ENCODE measurements at regions not wholly inside any gene's neighbourhood (a gene's known extent, or its start where the extent isn't known, plus 50 kb on each side); places are given as distances from the start of the nearest gene placed in this dataset.
"Not testable (repeated sequence)": the region's sequence is repeated elsewhere in the genome, so short reads cannot be mapped to it uniquely, and the experiment has no call there.

GRCh38 chr6:137409266-137409777 lies 84.9 kb downstream of the OLIG3 start:
- H3K4me3 Mint-ChIP-seq: no peak overlapping the region
- H3K36me3 Mint-ChIP-seq: no peaks in the 10 kb centered on the region
- H3K27me3 Mint-ChIP-seq: peaks cover 4% of the 10 kb centered on the region
- no peak overlapping the region for H3K27ac Mint-ChIP-seq
- no peak for DNase-seq
- H3K9me3 Mint-ChIP-seq: peaks cover 13% of the 10 kb centered on the region
- peaks cover 2% of the 10 kb centered on the region for H3K4me1 Mint-ChIP-seq

- Mint-ChIP-seq H3K9me3 (peaks cover 13% of the 10 kb centered on the region), H3K27me3 (no peaks in the 10 kb centered on the region), H3K4me3 (no peak overlapping the region), H3K4me1 (peaks cover 2% of the 10 kb centered on the region), H3K27ac (no peak overlapping the region), H3K36me3 (no peaks in the 10 kb centered on the region)
- DNase-seq: no peak
Observed at GRCh38 chr6:137407816-137408215, 86.4 kb downstream of the OLIG3 start.

GRCh38 chr6:137405806-137406205 lies 88.4 kb downstream of the OLIG3 start:
- H3K4me1 Mint-ChIP-seq: peaks cover 2% of the 10 kb centered on the region
- no peak overlapping the region for H3K4me3 Mint-ChIP-seq
- no peaks in the 10 kb centered on the region for H3K36me3 Mint-ChIP-seq
- no peak overlapping the region for H3K27ac Mint-ChIP-seq
- H3K27me3 Mint-ChIP-seq: no peaks in the 10 kb centered on the region
- DNase-seq: no peak
- peaks cover 13% of the 10 kb centered on the region for H3K9me3 Mint-ChIP-seq

GRCh38 chr6:137403855-137404254 lies 90.3 kb downstream of the OLIG3 start:
- Mint-ChIP-seq H3K27ac (no peak overlapping the region), H3K36me3 (no peaks in the 10 kb centered on the region), H3K4me1 (peaks cover 2% of the 10 kb centered on the region), H3K4me3 (no peak overlapping the region), H3K27me3 (no peaks in the 10 kb centered on the region), H3K9me3 (peaks cover 10% of the 10 kb centered on the region)
- no peak for DNase-seq

- DNase-seq: no peak
- H3K9me3 Mint-ChIP-seq: peaks cover 10% of the 10 kb centered on the region
- no peaks in the 10 kb centered on the region for H3K27me3 Mint-ChIP-seq
- H3K36me3 Mint-ChIP-seq: no peaks in the 10 kb centered on the region
- peaks cover 2% of the 10 kb centered on the region for H3K4me1 Mint-ChIP-seq
- H3K4me3 Mint-ChIP-seq: no peak overlapping the region
- no peak overlapping the region for H3K27ac Mint-ChIP-seq
Observed at GRCh38 chr6:137403443-137403842, 90.8 kb downstream of the OLIG3 start.

- H3K27me3 Mint-ChIP-seq: no peaks in the 10 kb centered on the region
- no peak for DNase-seq
- H3K4me1 Mint-ChIP-seq: peaks cover 2% of the 10 kb centered on the region
- H3K4me3 Mint-ChIP-seq: no peak overlapping the region
- H3K9me3 Mint-ChIP-seq: peaks cover 5% of the 10 kb centered on the region
- H3K36me3 Mint-ChIP-seq: no peaks in the 10 kb centered on the region
- no peak overlapping the region for H3K27ac Mint-ChIP-seq
Observed at GRCh38 chr6:137402143-137402680, 92.0 kb downstream of the OLIG3 start.

GRCh38 chr6:137401088-137401487 lies 93.1 kb downstream of the OLIG3 start:
- no peak for DNase-seq
- no peaks in the 10 kb centered on the region for H3K9me3 Mint-ChIP-seq
- H3K27me3 Mint-ChIP-seq: no peaks in the 10 kb centered on the region
- H3K36me3 Mint-ChIP-seq: no peaks in the 10 kb centered on the region
- H3K4me1 Mint-ChIP-seq: peaks cover 2% of the 10 kb centered on the region
- H3K4me3 Mint-ChIP-seq: no peak overlapping the region
- no peak overlapping the region for H3K27ac Mint-ChIP-seq

- Mint-ChIP-seq H3K27ac (no peak overlapping the region), H3K4me3 (no peak overlapping the region), H3K36me3 (no peaks in the 10 kb centered on the region), H3K4me1 (no peaks in the 10 kb centered on the region), H3K27me3 (no peaks in the 10 kb centered on the region), H3K9me3 (no peaks in the 10 kb centered on the region)
- no peak for DNase-seq
Observed at GRCh38 chr6:137399881-137400443, 94.2 kb downstream of the OLIG3 start.

- Mint-ChIP-seq H3K27ac (no peak overlapping the region), H3K4me3 (no peak overlapping the region), H3K4me1 (peaks cover 1% of the 10 kb centered on the region), H3K27me3 (no peaks in the 10 kb centered on the region), H3K36me3 (no peaks in the 10 kb centered on the region), H3K9me3 (no peaks in the 10 kb centered on the region)
- DNase-seq: no peak
Observed at GRCh38 chr6:137395316-137395715, 98.9 kb downstream of the OLIG3 start.

- Mint-ChIP-seq H3K9me3 (no peaks in the 10 kb centered on the region), H3K27ac (no peak overlapping the region), H3K36me3 (no peaks in the 10 kb centered on the region), H3K4me1 (peaks cover 19% of the 10 kb centered on the region), H3K4me3 (no peak overlapping the region), H3K27me3 (no peaks in the 10 kb centered on the region)
- DNase-seq: no peak
Observed at GRCh38 chr6:137391061-137391814, 103.0 kb downstream of the OLIG3 start.

GRCh38 chr6:137390334-137390733 lies 103.9 kb downstream of the OLIG3 start:
- no peak overlapping the region for H3K4me3 Mint-ChIP-seq
- H3K4me1 Mint-ChIP-seq: peaks cover 19% of the 10 kb centered on the region
- no peaks in the 10 kb centered on the region for H3K27me3 Mint-ChIP-seq
- H3K36me3 Mint-ChIP-seq: no peaks in the 10 kb centered on the region
- H3K9me3 Mint-ChIP-seq: peaks cover 2% of the 10 kb centered on the region
- no peak for DNase-seq
- no peak overlapping the region for H3K27ac Mint-ChIP-seq

GRCh38 chr6:137389150-137389704 lies 105.0 kb downstream of the OLIG3 start:
- H3K4me3 Mint-ChIP-seq: no peak overlapping the region
- peaks cover 19% of the 10 kb centered on the region for H3K4me1 Mint-ChIP-seq
- H3K9me3 Mint-ChIP-seq: peaks cover 2% of the 10 kb centered on the region
- no peaks in the 10 kb centered on the region for H3K36me3 Mint-ChIP-seq
- peak; percentile 61 for DNase-seq
- H3K27me3 Mint-ChIP-seq: no peaks in the 10 kb centered on the region
- peak overlapping the region; percentile 0 for H3K27ac Mint-ChIP-seq

- no peaks in the 10 kb centered on the region for H3K36me3 Mint-ChIP-seq
- H3K27ac Mint-ChIP-seq: no peak overlapping the region
- H3K27me3 Mint-ChIP-seq: no peaks in the 10 kb centered on the region
- H3K4me3 Mint-ChIP-seq: no peak overlapping the region
- H3K9me3 Mint-ChIP-seq: peaks cover 2% of the 10 kb centered on the region
- DNase-seq: no peak
- peaks cover 21% of the 10 kb centered on the region for H3K4me1 Mint-ChIP-seq
Observed at GRCh38 chr6:137387096-137387764, 107.0 kb downstream of the OLIG3 start.

- H3K4me1 Mint-ChIP-seq, H3K36me3 Mint-ChIP-seq: not testable (repeated sequence)
Observed at GRCh38 chr6:137383287-137383686, 110.9 kb downstream of the OLIG3 start.

GRCh38 chr6:137378090-137378369 lies 116.2 kb downstream of the OLIG3 start:
- Mint-ChIP-seq H3K27me3 (no peaks in the 10 kb centered on the region), H3K4me1 (peaks cover 4% of the 10 kb centered on the region), H3K27ac (no peak overlapping the region), H3K9me3 (peaks cover 8% of the 10 kb centered on the region), H3K36me3 (peaks cover 4% of the 10 kb centered on the region), H3K4me3 (no peak overlapping the region)
- no peak for DNase-seq

More at GRCh38 chr6:137383287-137383686, 110.9 kb downstream of the OLIG3 start:
- H3K27me3 Mint-ChIP-seq, H3K4me3 Mint-ChIP-seq, H3K9me3 Mint-ChIP-seq, DNase-seq: not testable (repeated sequence)
- H3K27ac Mint-ChIP-seq: peak overlapping the region; percentile 36

All from activated naive CD8-positive, alpha-beta T cell treated with anti-CD3 and anti-CD28 coated beads for 36 hours (primary cell).